ENCODE measurements at regions not wholly inside any gene's neighbourhood (a gene's known extent, or its start where the extent isn't known, plus 50 kb on each side); places are given as distances from the start of the nearest gene placed in this dataset.

DNA sequence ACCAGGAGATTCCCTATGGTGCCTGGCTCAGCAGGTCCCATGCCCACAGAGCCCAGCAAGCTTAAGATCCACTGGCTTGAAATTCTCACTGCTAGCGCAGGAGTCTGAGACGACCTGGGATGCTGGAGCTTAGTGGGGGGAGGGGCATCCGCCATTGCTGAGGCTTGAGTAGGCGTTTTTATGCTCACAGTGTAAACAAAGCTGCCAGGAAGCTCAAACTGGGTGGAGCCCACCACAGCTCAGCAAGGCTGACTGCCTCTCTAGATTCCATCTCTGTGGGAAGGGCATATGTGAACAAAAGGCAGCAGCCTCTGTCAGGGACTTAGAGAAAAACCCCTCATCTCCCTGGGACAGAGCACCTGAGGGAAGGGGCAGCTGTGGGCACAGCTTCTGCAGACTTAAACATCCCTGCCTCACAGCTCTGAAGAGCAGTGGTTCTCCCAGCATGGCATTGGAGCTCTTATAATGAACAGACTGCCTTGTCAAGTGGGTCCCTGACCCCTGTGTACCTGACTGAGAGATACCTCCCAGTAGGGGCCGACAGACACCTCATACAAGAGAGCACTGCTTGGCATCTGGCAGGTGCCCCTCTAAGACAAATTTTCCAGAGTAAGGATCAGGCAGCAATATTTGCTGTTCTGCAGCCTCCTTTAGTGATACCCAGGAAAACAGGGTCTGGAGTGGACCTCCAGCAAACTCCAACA is 231.5 kb upstream of the SETMAR start:
- TF ChIP-seq, protein P1, sequence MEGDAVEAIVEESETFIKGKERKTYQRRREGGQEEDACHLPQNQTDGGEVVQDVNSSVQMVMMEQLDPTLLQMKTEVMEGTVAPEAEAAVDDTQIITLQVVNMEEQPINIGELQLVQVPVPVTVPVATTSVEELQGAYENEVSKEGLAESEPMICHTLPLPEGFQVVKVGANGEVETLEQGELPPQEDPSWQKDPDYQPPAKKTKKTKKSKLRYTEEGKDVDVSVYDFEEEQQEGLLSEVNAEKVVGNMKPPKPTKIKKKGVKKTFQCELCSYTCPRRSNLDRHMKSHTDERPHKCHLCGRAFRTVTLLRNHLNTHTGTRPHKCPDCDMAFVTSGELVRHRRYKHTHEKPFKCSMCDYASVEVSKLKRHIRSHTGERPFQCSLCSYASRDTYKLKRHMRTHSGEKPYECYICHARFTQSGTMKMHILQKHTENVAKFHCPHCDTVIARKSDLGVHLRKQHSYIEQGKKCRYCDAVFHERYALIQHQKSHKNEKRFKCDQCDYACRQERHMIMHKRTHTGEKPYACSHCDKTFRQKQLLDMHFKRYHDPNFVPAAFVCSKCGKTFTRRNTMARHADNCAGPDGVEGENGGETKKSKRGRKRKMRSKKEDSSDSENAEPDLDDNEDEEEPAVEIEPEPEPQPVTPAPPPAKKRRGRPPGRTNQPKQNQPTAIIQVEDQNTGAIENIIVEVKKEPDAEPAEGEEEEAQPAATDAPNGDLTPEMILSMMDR (IDR thresholded peaks at IDR 0.05): no peak
- no peak for TF ChIP-seq POLR2A (IDR thresholded peaks at IDR 0.05)
- TF ChIP-seq EP300 (IDR thresholded peaks at IDR 0.05): no peak

Data from tibial nerve (tissue), 4 donors.